Gastroesophageal sphincter (tissue), 4 donors: ENCODE measurements at regions not wholly inside any gene's neighbourhood (a gene's known extent, or its start where the extent isn't known, plus 50 kb on each side); places are given as distances from the start of the nearest gene placed in this dataset.

Experiments used
- ATAC-seq: fragments of 150-250 bp; one replicate; pipeline ENCODE4 v1.9.1; 2016; ENCODE audit warnings: mild to moderate bottlenecking, moderate library complexity
- H3K27ac ChIP-seq, 4 donors: fragments of 200-600 bp; sonication (generic) in 3 of 4; 1 replicate in 3 of 4; 2 replicates in 1 of 4; pipeline ENCODE4 v1.5.1; 2016 to 2019
- H3K27me3 ChIP-seq: fragments of 200-600 bp; sonication (generic); one replicate; pipeline ENCODE4 v1.5.1; 2019
- H3K36me3 ChIP-seq, 2 donors: fragments of 200-600 bp; sonication (generic); one replicate each; pipeline ENCODE4 v1.5.1; 2019; ENCODE audit warnings: control low read depth in 1 of 2
- H3K4me1 ChIP-seq, 3 donors: fragments of 200-600 bp; sonication (generic); 1 replicate in 2 of 3; 2 replicates in 1 of 3; pipeline ENCODE4 v1.5.1; 2016 to 2019; ENCODE audit warnings: control low read depth in 2 of 3
- H3K4me3 ChIP-seq, 2 donors: fragments of 200-600 bp; sonication (generic); one replicate each; pipeline ENCODE4 v1.5.1; 2019; ENCODE audit warnings: mild to moderate bottlenecking in 1 of 2, moderate library complexity in 1 of 2
- H3K9me3 ChIP-seq, 3 donors: fragments of 200-600 bp; sonication (generic); one replicate each; pipeline ENCODE4 v1.5.1; 2017 to 2019; ENCODE audit warnings: control low read depth in 2 of 3
- CTCF ChIP-seq, 4 experiments: fragments of 200-600 bp in 2 of 4; fragments of 450-650 bp in 2 of 4; sonication (generic) in 1 of 4; IDR thresholded peaks; one replicate each; pipeline ENCODE4 v1.5.1; 2017 to 2019; ENCODE audit warnings: antibody characterized with exemption in 4 of 4, mild to moderate bottlenecking in 2 of 4, moderate library complexity in 2 of 4
- EP300 ChIP-seq: sonication (generic); formaldehyde crosslinking; IDR thresholded peaks from one replicate; pipeline ENCODE4 v1.6.1; 2017; ENCODE audit warnings: antibody characterized with exemption, mild to moderate bottlenecking
- POLR2A ChIP-seq, 2 donors: fragments of 450-650 bp; IDR thresholded peaks; one replicate each; pipeline ENCODE4 v1.6.1; 2017; ENCODE audit warnings: antibody characterized with exemption in 2 of 2, mild to moderate bottlenecking in 2 of 2, moderate library complexity in 1 of 2
- POLR2AphosphoS5 ChIP-seq: sonication (generic); formaldehyde crosslinking; IDR thresholded peaks from one replicate; pipeline ENCODE4 v1.6.1; 2017; ENCODE audit warnings: antibody characterized with exemption
- WGBS, 2 donors: methylation state at CpG; one replicate each; pipeline ENCODE4 v1.1.5; 2018; ENCODE audit warnings: low coverage in 1 of 2; 5-methylcytosine and 5-hydroxymethylcytosine counted together

- 69 to 92% methylated on average over 8 to 9 of the region's 12 CpGs for WGBS, 2 donors
- no peaks in the 10 kb centered on the region for H3K4me1 ChIP-seq
- no peak overlapping the region for H3K4me3 ChIP-seq
Measured at GRCh38 chr4:180698550-180699195, 1544.5 kb upstream of the TENM3 start.

GRCh38 chr4:180706766-180707165 lies 1536.4 kb upstream of the TENM3 start:
- Histone ChIP-seq H3K4me1 (no peaks in the 10 kb centered on the region), H3K27me3 (no peaks in the 10 kb centered on the region), H3K36me3 (no peaks in the 10 kb centered on the region), H3K27ac (no peak overlapping the region), H3K9me3 (no peaks in the 10 kb centered on the region), H3K4me3 (no peak overlapping the region)
- WGBS, 2 donors, result 69 to 100% methylated on average over 1 to 2 of the region's 2 CpGs
- TF ChIP-seq POLR2AphosphoS5 (no peak), CTCF (IDR thresholded peaks at IDR 0.05) (no peak), EP300 (no peak), POLR2A (IDR thresholded peaks at IDR 0.05) (no peak)
- no peak for ATAC-seq

More at GRCh38 chr4:180698550-180699195, 1544.5 kb upstream of the TENM3 start:
- no peak for ATAC-seq
- H3K9me3 ChIP-seq, result peaks cover 0 to under 1% (median 0%) of the 10 kb centered on the region in 3 donors
- no peak for TF ChIP-seq CTCF (IDR thresholded peaks at IDR 0.05)
- TF ChIP-seq POLR2AphosphoS5, result no peak
- no peak for TF ChIP-seq POLR2A (IDR thresholded peaks at IDR 0.05)
- TF ChIP-seq EP300, result no peak
- no peaks in the 10 kb centered on the region for H3K27me3 ChIP-seq
- no peak overlapping the region for H3K27ac ChIP-seq
- no peaks in the 10 kb centered on the region for H3K36me3 ChIP-seq

- TF ChIP-seq EP300, result no peak
- no peak for TF ChIP-seq POLR2A (IDR thresholded peaks at IDR 0.05)
- no peak for TF ChIP-seq POLR2AphosphoS5
- no peak for TF ChIP-seq CTCF (IDR thresholded peaks at IDR 0.05)
- Histone ChIP-seq H3K4me3 (no peak overlapping the region), H3K27me3 (no peaks in the 10 kb centered on the region), H3K4me1 (no peaks in the 10 kb centered on the region), H3K27ac (no peak overlapping the region), H3K36me3 (no peaks in the 10 kb centered on the region), H3K9me3 (no peaks in the 10 kb centered on the region)
- no peak for ATAC-seq
- WGBS, 2 donors, result 37% methylated on average over 5 of the region's 5 CpGs
Measured at GRCh38 chr4:180710628-180711337, 1532.4 kb upstream of the TENM3 start.

- no peaks in the 10 kb centered on the region for H3K36me3 ChIP-seq
- H3K4me3 ChIP-seq, result no peak overlapping the region
- no peaks in the 10 kb centered on the region for H3K27me3 ChIP-seq
- no peaks in the 10 kb centered on the region for H3K9me3 ChIP-seq
- no peak for TF ChIP-seq POLR2AphosphoS5
- TF ChIP-seq CTCF (IDR thresholded peaks at IDR 0.05), result no peak
- no peak for TF ChIP-seq EP300
- no peak for TF ChIP-seq POLR2A (IDR thresholded peaks at IDR 0.05)
- H3K4me1 ChIP-seq, result no peaks in the 10 kb centered on the region
- no peak overlapping the region for H3K27ac ChIP-seq
- 24% methylated on average over 4 of the region's 4 CpGs for WGBS, 2 donors
- ATAC-seq, result no peak
Measured at GRCh38 chr4:180717451-180718033, 1525.7 kb upstream of the TENM3 start.
